Caco-2 (cell line): ENCODE measurements at regions not wholly inside any gene's neighbourhood (a gene's known extent, or its start where the extent isn't known, plus 50 kb on each side); places are given as distances from the start of the nearest gene placed in this dataset.

ENCODE experiments used
- BruUV-seq: library from RNA; stranded (reverse); fragments of 400-500 nt; replicated peaks from 2 replicates; lab custom pipeline; 2021; lab: Mats Ljungman, UMichigan
- CTCF ChIA-PET: fragments of 300-600 bp; sonication (Branson Sonifier 250); formaldehyde crosslinking; loops from one replicate; lab custom pipeline; 2022; ENCODE audit warnings: antibody characterized with exemption; lab: Charles Lee
- POLR2A ChIA-PET: fragments of 300-600 bp; sonication (Branson Sonifier 250); formaldehyde crosslinking; loops from one replicate; lab custom pipeline; 2022; ENCODE audit warnings: antibody characterized with exemption; lab: Charles Lee
- DNase-seq, 2 experiments: peaks; one replicate each; pipeline versions ENCODE4 v3.0.0 to v3.0.0-alpha.2; 2020 to 2022
- H3K27me3 ChIP-seq: replicated peaks from 2 replicates; pipeline ENCODE4 v1.6.0; 2011; ENCODE audit warnings: low read length; ENCODE audit not compliant: control insufficient read depth, insufficient read depth
- H3K36me3 ChIP-seq: 2 replicates; pipeline ENCODE4 v1.5.1; 2011; ENCODE audit warnings: low read length; ENCODE audit not compliant: control insufficient read depth, insufficient read depth
- H3K4me1 ChIP-seq: fragments of 250-450 bp; sonication (Bioruptor Pico); 2 replicates; pipeline ENCODE4 v1.5.1; 2020; ENCODE audit warnings: mild to moderate bottlenecking
- H3K4me3 ChIP-seq: 2 replicates; pipeline ENCODE4 v1.5.1; 2011; ENCODE audit warnings: low read depth, mild to moderate bottlenecking, control low read depth, low read length
- H3K9me3 ChIP-seq: fragments of 250-450 bp; sonication (Bioruptor Pico); 2 replicates; pipeline ENCODE4 v1.5.1; 2020; ENCODE audit warnings: mild to moderate bottlenecking, moderate library complexity
- H3K27ac Mint-ChIP-seq: one replicate; pipeline ENCODE4 v1.8.0; 2022; ENCODE audit warnings: mixed read lengths; ENCODE audit not compliant: unreplicated experiment
- H3K27me3 Mint-ChIP-seq: one replicate; pipeline ENCODE4 v1.8.0; 2022; ENCODE audit warnings: mixed read lengths; ENCODE audit not compliant: insufficient read depth, unreplicated experiment
- H3K36me3 Mint-ChIP-seq: one replicate; pipeline ENCODE4 v1.8.0; 2022; ENCODE audit warnings: mild to moderate bottlenecking, mixed read lengths; ENCODE audit not compliant: insufficient read depth, unreplicated experiment
- H3K4me1 Mint-ChIP-seq: one replicate; pipeline ENCODE4 v1.8.0; 2022; ENCODE audit warnings: low read depth, mixed read lengths; ENCODE audit not compliant: unreplicated experiment
- H3K4me3 Mint-ChIP-seq: one replicate; pipeline ENCODE4 v1.8.0; 2022; ENCODE audit warnings: mild to moderate bottlenecking, moderate library complexity, mixed read lengths; ENCODE audit not compliant: unreplicated experiment
- H3K9me3 Mint-ChIP-seq: one replicate; pipeline ENCODE4 v1.8.0; 2022; ENCODE audit warnings: mixed read lengths; ENCODE audit not compliant: unreplicated experiment
- intact Hi-C: fragments of 100-400 bp; cut with micrococcal nuclease; formaldehyde crosslinking; loops from one replicate; pipeline ENCODE4 v1.10.0; 2022; ENCODE audit not compliant: unreplicated experiment
- TF ChIP-seq, protein P1 (sequence below), 2 experiments: fragments of 200-600 bp in 1 of 2; IDR thresholded peaks; 1 replicate in 1 of 2; 2 replicates in 1 of 2; pipeline versions ENCODE4 v1.5.1 to v1.8.0; 2011 to 2022; ENCODE audit warnings: antibody characterized with exemption in 1 of 2, control low read depth in 1 of 2, inconsistent platforms in 1 of 2, low read depth in 1 of 2, low read length in 1 of 2, mild to moderate bottlenecking in 1 of 2, moderate library complexity in 1 of 2; ENCODE audit not compliant: insufficient read depth in 1 of 2, severe bottlenecking in 1 of 2, unreplicated experiment in 1 of 2

DNA sequence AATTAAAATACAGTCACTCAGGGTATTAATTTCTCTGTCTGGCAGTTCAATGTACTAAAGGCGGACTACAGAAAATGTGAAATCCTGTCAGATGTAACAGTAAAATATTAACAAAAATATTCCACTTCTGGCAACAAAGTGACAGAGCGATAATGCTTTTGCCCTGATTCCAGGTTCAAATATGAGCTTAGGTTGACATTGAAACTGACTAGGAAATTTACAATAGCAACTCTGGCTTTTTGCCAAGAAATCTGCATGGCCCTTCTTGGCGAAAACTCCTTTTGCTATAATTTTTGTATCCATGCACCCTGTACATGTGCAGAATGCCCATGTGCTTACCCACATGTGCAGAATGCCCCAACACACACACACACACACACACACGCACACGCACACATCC, 552.2 kb downstream of the MDFIC start:
- BruUV-seq = no TSS peak
- ChIA-PET CTCF (no interaction called here), POLR2A (no interaction called here)
- Histone ChIP-seq H3K4me3 (no peak overlapping the region), H3K36me3 (no peaks in the 10 kb centered on the region), H3K27me3 (no peaks in the 10 kb centered on the region), H3K4me1 (no peaks in the 10 kb centered on the region), H3K9me3 (no peaks in the 10 kb centered on the region)
- H3K27ac Mint-ChIP-seq = no peak overlapping the region
- TF ChIP-seq, protein P1, sequence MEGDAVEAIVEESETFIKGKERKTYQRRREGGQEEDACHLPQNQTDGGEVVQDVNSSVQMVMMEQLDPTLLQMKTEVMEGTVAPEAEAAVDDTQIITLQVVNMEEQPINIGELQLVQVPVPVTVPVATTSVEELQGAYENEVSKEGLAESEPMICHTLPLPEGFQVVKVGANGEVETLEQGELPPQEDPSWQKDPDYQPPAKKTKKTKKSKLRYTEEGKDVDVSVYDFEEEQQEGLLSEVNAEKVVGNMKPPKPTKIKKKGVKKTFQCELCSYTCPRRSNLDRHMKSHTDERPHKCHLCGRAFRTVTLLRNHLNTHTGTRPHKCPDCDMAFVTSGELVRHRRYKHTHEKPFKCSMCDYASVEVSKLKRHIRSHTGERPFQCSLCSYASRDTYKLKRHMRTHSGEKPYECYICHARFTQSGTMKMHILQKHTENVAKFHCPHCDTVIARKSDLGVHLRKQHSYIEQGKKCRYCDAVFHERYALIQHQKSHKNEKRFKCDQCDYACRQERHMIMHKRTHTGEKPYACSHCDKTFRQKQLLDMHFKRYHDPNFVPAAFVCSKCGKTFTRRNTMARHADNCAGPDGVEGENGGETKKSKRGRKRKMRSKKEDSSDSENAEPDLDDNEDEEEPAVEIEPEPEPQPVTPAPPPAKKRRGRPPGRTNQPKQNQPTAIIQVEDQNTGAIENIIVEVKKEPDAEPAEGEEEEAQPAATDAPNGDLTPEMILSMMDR (IDR thresholded peaks at IDR 0.05; ENCODE audit: insufficient read depth in 1 of 2, low read depth in 1 of 2, low read length in 1 of 2, severe bottlenecking in 1 of 2, unreplicated experiment in 1 of 2) = no peak
- peaks cover 1% of the 10 kb centered on the region for H3K9me3 Mint-ChIP-seq
- DNase-seq = no peak
- intact Hi-C loops = loop anchor here (10.0 kb wide), 1 partner anchor 609 kb away; no protein-coding TSS in a partner anchor
- H3K36me3 Mint-ChIP-seq = no peaks in the 10 kb centered on the region
- H3K4me1 Mint-ChIP-seq = peaks cover 6% of the 10 kb centered on the region
- H3K4me3 Mint-ChIP-seq = no peak overlapping the region
- H3K27me3 Mint-ChIP-seq = peaks cover 19% of the 10 kb centered on the region

DNA sequence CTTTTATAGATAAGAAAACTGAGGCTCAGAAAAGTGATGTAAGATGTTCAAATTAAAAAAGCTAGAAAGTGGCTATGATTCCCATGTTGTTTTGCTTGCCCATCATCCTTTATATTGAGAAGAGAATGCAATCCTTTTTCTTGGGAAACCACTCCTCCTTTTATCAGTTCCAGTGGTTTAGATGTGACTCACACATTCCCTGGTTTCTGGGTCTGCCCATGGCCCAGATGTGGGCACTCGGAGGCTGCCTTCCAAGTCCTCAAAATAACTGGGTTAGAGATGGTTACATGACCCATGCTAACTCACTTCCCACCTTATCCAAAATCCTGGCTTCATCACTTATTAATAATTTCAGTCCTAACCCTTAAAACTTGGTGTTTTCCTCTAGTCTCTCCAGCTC, 550.0 kb downstream of the MDFIC start:
- H3K27me3 ChIP-seq = no peaks in the 10 kb centered on the region
- no peaks in the 10 kb centered on the region for H3K4me1 ChIP-seq
- H3K4me3 ChIP-seq = no peak overlapping the region
- ChIA-PET CTCF (no interaction called here), POLR2A (no interaction called here)
- intact Hi-C loops = loop anchor here (10.0 kb wide), 1 partner anchor 607 kb away; no protein-coding TSS in a partner anchor
- no peaks in the 10 kb centered on the region for H3K36me3 Mint-ChIP-seq
- H3K4me3 Mint-ChIP-seq = no peak overlapping the region
- H3K27me3 Mint-ChIP-seq = peaks cover 14% of the 10 kb centered on the region
- no peak for DNase-seq
- TF ChIP-seq, protein P1 (IDR thresholded peaks at IDR 0.05; ENCODE audit: insufficient read depth in 1 of 2, low read depth in 1 of 2, low read length in 1 of 2, severe bottlenecking in 1 of 2, unreplicated experiment in 1 of 2) = no peak
- no peaks in the 10 kb centered on the region for H3K36me3 ChIP-seq
- no peaks in the 10 kb centered on the region for H3K9me3 ChIP-seq
- no peaks in the 10 kb centered on the region for H3K9me3 Mint-ChIP-seq
- no TSS peak for BruUV-seq
- H3K27ac Mint-ChIP-seq = no peak overlapping the region
- H3K4me1 Mint-ChIP-seq = peaks cover 6% of the 10 kb centered on the region

DNA sequence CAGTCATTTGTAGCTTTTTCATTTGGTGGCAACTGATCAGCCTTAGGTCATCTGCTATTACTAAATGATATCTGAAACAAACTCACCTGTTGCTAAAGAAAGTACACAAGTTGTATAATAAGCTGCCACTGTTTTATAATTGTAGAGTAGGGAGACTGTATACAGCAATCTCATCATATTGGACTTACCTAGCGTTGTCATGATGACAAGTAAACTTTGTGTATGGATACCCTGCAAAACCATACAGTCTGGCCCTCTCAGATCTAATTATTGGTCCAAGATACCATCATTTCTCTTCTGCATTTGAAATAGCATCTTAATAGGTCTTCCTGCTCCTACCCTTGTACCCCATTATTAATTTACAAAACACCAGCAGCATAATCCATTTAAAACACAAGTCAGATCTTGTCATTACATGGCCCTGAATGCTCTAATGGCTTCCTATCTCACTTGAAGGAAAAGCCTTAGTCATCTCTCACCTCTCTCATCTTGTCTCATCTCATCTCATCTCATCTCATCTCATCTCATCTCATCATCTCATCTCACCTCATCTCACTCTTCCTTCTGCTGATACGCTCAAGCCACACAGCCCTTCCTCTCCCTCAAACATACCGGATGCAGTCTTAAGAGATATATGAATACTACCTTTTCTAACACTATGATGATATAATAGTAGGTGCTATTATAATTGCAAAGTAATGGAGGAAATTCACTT, 540.6 kb downstream of the MDFIC start:
- no peaks in the 10 kb centered on the region for H3K4me1 ChIP-seq
- Mint-ChIP-seq H3K27ac (no peak overlapping the region), H3K27me3 (peaks cover 3% of the 10 kb centered on the region), H3K4me1 (no peaks in the 10 kb centered on the region), H3K36me3 (no peaks in the 10 kb centered on the region), H3K9me3 (no peaks in the 10 kb centered on the region), H3K4me3 (no peak overlapping the region)
- no peaks in the 10 kb centered on the region for H3K36me3 ChIP-seq
- POLR2A ChIA-PET = no interaction called here
- H3K9me3 ChIP-seq = no peaks in the 10 kb centered on the region
- no TSS peak for BruUV-seq
- H3K27me3 ChIP-seq = no peaks in the 10 kb centered on the region
- no peak overlapping the region for H3K4me3 ChIP-seq
- no peak for DNase-seq
- CTCF ChIA-PET = no interaction called here
- TF ChIP-seq, protein P1 (IDR thresholded peaks at IDR 0.05; ENCODE audit: insufficient read depth in 1 of 2, low read depth in 1 of 2, low read length in 1 of 2, severe bottlenecking in 1 of 2, unreplicated experiment in 1 of 2) = no peak
- intact Hi-C loops = no loop called here
